Small intestine (tissue), 7 donors: ENCODE measurements at regions not wholly inside any gene's neighbourhood (a gene's known extent, or its start where the extent isn't known, plus 50 kb on each side); places are given as distances from the start of the nearest gene placed in this dataset.
A peak's percentile ranks its signal among the peaks of the same experiment; 100 is the strongest.

Experiments used
- DNase-seq, 2 donors: peaks; one replicate each; pipeline versions ENCODE4 v3.0.0 to v3.0.0-alpha.2; 2013
- FAIRE-seq: peaks from 2 replicates; lab custom pipeline; 2012; peaks lifted over from hg19 to GRCh38; lab: Jason Lieb, UNC
- H3K27ac ChIP-seq, 3 donors: one replicate each; pipeline ENCODE4 v1.5.1; 2013; ENCODE audit warnings: low read length in 2 of 3, mild to moderate bottlenecking in 2 of 3, control low read depth in 1 of 3, inconsistent platforms in 1 of 3, low read depth in 1 of 3, moderate library complexity in 1 of 3
- H3K27me3 ChIP-seq, 3 donors: one replicate each; pipeline ENCODE4 v1.6.1; 2013; ENCODE audit warnings: low read length in 3 of 3, inconsistent platforms in 1 of 3; ENCODE audit not compliant: control insufficient read depth in 3 of 3, insufficient read depth in 3 of 3
- H3K36me3 ChIP-seq, 3 donors: one replicate each; pipeline ENCODE4 v1.6.1; 2013; ENCODE audit warnings: low read length in 3 of 3, inconsistent platforms in 1 of 3, low read depth in 1 of 3, mild to moderate bottlenecking in 1 of 3, moderate library complexity in 1 of 3; ENCODE audit not compliant: control insufficient read depth in 3 of 3, insufficient read depth in 2 of 3
- H3K4me1 ChIP-seq, 3 donors: one replicate each; pipeline ENCODE4 v1.6.1; 2013; ENCODE audit warnings: low read length in 2 of 3, inconsistent platforms in 1 of 3, low read depth in 1 of 3, mild to moderate bottlenecking in 1 of 3, moderate library complexity in 1 of 3; ENCODE audit not compliant: control insufficient read depth in 3 of 3, insufficient read depth in 2 of 3
- H3K4me3 ChIP-seq, 3 donors: one replicate each; pipeline ENCODE4 v1.5.1; 2013; ENCODE audit warnings: low read length in 3 of 3, control low read depth in 1 of 3, inconsistent platforms in 1 of 3, low read depth in 1 of 3, mild to moderate bottlenecking in 1 of 3, moderate library complexity in 1 of 3
- H3K9me3 ChIP-seq, 2 donors: one replicate each; pipeline ENCODE4 v1.6.1; 2013; ENCODE audit warnings: low read depth in 1 of 2, low read length in 1 of 2; ENCODE audit not compliant: control insufficient read depth in 2 of 2, insufficient read depth in 1 of 2
- WGBS, 3 donors: extraction: QIAGEN DNeasy Blood & Tissue Kit; methylation state at CpG; one replicate each; pipeline ENCODE4 v1.1.7; 2013; 5-methylcytosine and 5-hydroxymethylcytosine counted together
- donor health status: healthy with polysubstance abuse.
- donor health status: control.
- donor health status: control.
- donor health status: Bipolar disorder and iron deficiency.
- donor health status: healthy.

DNA sequence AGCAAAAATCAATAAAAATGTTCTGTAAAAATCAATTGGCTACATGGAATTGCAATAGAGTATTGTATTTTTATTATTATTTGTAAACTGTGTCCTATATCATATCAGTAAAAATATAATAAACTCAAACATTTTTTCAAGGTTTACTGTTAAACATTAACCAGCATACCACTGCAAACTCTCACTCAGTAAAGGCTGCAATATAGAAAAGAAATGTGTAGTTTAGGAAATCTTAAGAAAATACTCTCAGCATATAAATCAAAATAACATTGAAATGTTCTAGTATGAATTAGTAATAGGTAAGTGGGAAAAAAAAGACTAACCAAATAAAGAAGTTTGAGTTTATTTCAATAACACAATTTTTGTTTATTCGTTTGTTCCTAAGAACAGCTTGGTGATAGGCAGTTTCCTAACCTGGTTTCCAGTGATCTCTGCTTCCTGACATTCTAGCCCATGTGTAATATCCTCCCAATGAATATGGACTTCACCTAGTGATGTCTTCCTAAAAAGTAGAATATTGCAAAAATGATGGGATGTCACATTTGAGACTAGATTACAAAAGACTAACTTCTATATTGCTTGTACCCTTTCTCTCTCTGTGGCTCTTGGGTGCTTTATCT, 870.1 kb downstream of the BRINP3 start:
- FAIRE-seq (no peak), DNase-seq (peak in 1 of 2 donors; percentile 16)
- H3K4me1 ChIP-seq = peaks cover 0 to 4% (median 0%) of the 10 kb centered on the region in 3 donors
- no peak overlapping the region for H3K27ac ChIP-seq
- 69 to 76% (median 69%) methylated on average over 1 of the region's 1 CpG for WGBS, 3 donors
- no peak overlapping the region for H3K4me3 ChIP-seq
- H3K9me3 ChIP-seq = no peaks in the 10 kb centered on the region
- no peaks in the 10 kb centered on the region for H3K27me3 ChIP-seq
- no peaks in the 10 kb centered on the region for H3K36me3 ChIP-seq

- no peak overlapping the region for H3K4me3 ChIP-seq
- no peaks in the 10 kb centered on the region for H3K9me3 ChIP-seq
- no peaks in the 10 kb centered on the region for H3K27me3 ChIP-seq
- FAIRE-seq (no peak), DNase-seq (no peak)
- 68 to 79% (median 78%) methylated on average over 2 of the region's 2 CpGs for WGBS, 3 donors
- H3K27ac ChIP-seq = no peak overlapping the region
- H3K4me1 ChIP-seq = peaks cover 0 to 4% (median 0%) of the 10 kb centered on the region in 3 donors
- no peaks in the 10 kb centered on the region for H3K36me3 ChIP-seq
These were observed 868.5 kb downstream of the BRINP3 start for GRCh38 chr1:189609167-189609566.

GRCh38 chr1:189616893-189617292, 860.8 kb downstream of the BRINP3 start:
- no peaks in the 10 kb centered on the region for H3K36me3 ChIP-seq
- no peaks in the 10 kb centered on the region for H3K27me3 ChIP-seq
- H3K4me3 ChIP-seq = no peak overlapping the region
- WGBS, 3 donors = 60 to 68% (median 64%) methylated on average over 5 of the region's 5 CpGs
- FAIRE-seq (no peak), DNase-seq (no peak)
- no peaks in the 10 kb centered on the region for H3K9me3 ChIP-seq
- H3K27ac ChIP-seq = no peak overlapping the region
- H3K4me1 ChIP-seq = no peaks in the 10 kb centered on the region

DNA sequence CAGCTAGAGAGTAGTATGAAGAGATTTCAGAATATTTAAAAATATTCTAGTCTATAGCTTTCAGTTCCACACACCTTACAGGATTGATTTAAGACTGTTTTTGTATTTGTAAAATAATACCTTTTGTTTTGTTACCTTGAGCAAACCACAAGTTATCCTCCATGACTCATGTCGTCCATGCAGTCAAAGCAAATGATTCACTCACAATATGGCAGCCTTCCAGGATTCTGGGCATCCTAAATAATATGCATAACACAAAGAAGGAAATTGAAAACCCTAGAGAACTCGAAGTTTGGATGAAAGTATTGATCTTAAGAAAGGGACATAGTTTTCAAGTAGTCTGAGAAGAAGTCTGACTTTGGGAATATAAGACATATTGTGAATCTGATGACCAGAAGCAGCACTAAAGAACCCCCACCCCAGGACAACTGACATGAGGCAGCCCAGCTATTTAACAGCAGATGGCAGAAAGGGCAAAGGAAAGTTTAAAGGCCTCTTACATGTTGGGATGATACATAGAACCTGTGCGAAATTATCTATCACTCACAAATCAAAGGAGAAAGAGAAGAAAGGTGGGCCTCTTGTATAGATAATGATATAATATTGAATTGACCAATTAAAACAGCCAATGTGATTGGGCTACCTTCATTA, 857.9 kb downstream of the BRINP3 start:
- H3K36me3 ChIP-seq = no peaks in the 10 kb centered on the region
- H3K27ac ChIP-seq = no peak overlapping the region
- H3K4me1 ChIP-seq = no peaks in the 10 kb centered on the region
- H3K4me3 ChIP-seq = no peak overlapping the region
- DNase-seq (no peak), FAIRE-seq (no peak)
- H3K9me3 ChIP-seq = no peaks in the 10 kb centered on the region
- 29 to 62% (median 38%) methylated on average over 3 of the region's 3 CpGs for WGBS, 3 donors
- no peaks in the 10 kb centered on the region for H3K27me3 ChIP-seq

- Histone ChIP-seq H3K27ac (no peak overlapping the region), H3K27me3 (no peaks in the 10 kb centered on the region), H3K36me3 (no peaks in the 10 kb centered on the region), H3K4me1 (no peaks in the 10 kb centered on the region), H3K4me3 (no peak overlapping the region), H3K9me3 (no peaks in the 10 kb centered on the region)
- DNase-seq (no peak), FAIRE-seq (no peak)
- WGBS, 3 donors = 78 to 82% (median 81%) methylated on average over 2 of the region's 2 CpGs
These were observed 857.2 kb downstream of the BRINP3 start for GRCh38 chr1:189620471-189620870.

DNA sequence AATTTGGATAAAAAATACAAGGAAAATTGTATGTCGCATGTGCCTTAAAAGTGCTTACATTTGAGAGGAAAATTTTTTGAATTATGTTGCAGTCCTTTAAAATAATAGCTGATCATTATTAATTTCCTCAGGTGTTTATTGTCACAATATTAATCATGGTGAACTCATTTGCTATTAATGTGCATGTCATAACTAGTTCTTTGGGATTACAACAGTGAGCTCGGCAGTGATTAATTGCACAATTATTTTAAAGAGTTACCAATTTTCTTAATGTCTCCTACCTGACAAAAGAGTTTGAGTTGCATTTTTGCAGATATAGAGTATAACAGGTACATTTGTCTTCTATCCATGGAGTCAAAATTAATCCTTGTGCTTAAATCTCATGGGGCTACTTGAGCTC, 854.3 kb downstream of the BRINP3 start:
- H3K9me3 ChIP-seq = no peaks in the 10 kb centered on the region
- FAIRE-seq = no peak
- no peaks in the 10 kb centered on the region for H3K36me3 ChIP-seq
- H3K27ac ChIP-seq = no peak overlapping the region
- H3K4me3 ChIP-seq = no peak overlapping the region
- DNase-seq = no peak
- WGBS, 3 donors = 85 to 94% (median 87%) methylated on average over 2 of the region's 2 CpGs
- no peaks in the 10 kb centered on the region for H3K4me1 ChIP-seq
- H3K27me3 ChIP-seq = no peaks in the 10 kb centered on the region

DNA sequence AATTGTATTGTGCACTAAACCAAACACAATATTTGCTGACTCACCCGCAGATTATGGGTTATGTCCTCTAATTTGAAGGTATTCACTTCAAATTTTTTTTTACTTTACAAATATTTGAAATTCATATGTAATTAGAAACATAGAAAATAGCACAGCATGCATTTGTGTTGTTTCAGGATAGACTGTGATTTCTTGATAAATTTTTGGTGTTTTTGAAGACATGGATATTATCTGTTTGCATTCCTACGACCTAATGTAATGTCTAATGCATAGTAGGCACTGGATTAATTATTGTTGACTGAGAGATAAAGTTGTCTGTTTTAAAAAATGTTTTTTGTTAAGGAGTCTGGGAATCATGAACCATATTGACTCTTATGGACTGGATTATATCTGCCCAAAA, 850.2 kb downstream of the BRINP3 start:
- whole genome bisulfite sequencing, 3 donors = 47 to 68% (median 55%) methylated on average over 2 of the region's 2 CpGs

GRCh38 chr1:189628857-189629256, 848.8 kb downstream of the BRINP3 start:
- no peaks in the 10 kb centered on the region for H3K4me1 ChIP-seq
- FAIRE-seq = no peak
- 47 to 53% (median 47%) methylated on average over 3 of the region's 3 CpGs for WGBS, 3 donors
- H3K9me3 ChIP-seq = no peaks in the 10 kb centered on the region
- no peak for DNase-seq
- H3K27me3 ChIP-seq = no peaks in the 10 kb centered on the region
- H3K36me3 ChIP-seq = no peaks in the 10 kb centered on the region
- H3K4me3 ChIP-seq = no peak overlapping the region
- no peak overlapping the region for H3K27ac ChIP-seq

More for the DNA sequence above, 850.2 kb downstream of the BRINP3 start:
- Histone ChIP-seq H3K27ac (no peak overlapping the region), H3K4me1 (no peaks in the 10 kb centered on the region), H3K27me3 (no peaks in the 10 kb centered on the region), H3K36me3 (no peaks in the 10 kb centered on the region), H3K4me3 (no peak overlapping the region), H3K9me3 (no peaks in the 10 kb centered on the region)
- no peak for DNase-seq
- no peak for FAIRE-seq
